HCT116 (cell line): ENCODE measurements at regions not wholly inside any gene's neighbourhood (a gene's known extent, or its start where the extent isn't known, plus 50 kb on each side); places are given as distances from the start of the nearest gene placed in this dataset.
A peak's percentile ranks its signal among the peaks of the same experiment; 100 is the strongest.

Source experiments
- ATAC-seq: fragments of 200-7000 bp; cut with Tn5 transposase; 2 replicates; pipeline ENCODE4 v1.9.1; 2020; ENCODE audit warnings: mild to moderate bottlenecking, moderate library complexity
- BruUV-seq: library from RNA; stranded (reverse); fragments of 400-500 nt; replicated peaks from 2 replicates; lab custom pipeline; 2021; lab: Mats Ljungman, UMichigan
- CTCF ChIA-PET: fragments of 300-600 bp; sonication (Branson Sonifier 250); formaldehyde crosslinking; loops from one replicate; lab custom pipeline; 2021; ENCODE audit warnings: antibody characterized with exemption; lab: Charles Lee
- POLR2A ChIA-PET: fragments of 300-600, 350-600 bp; sonication (Branson Sonifier 250); formaldehyde crosslinking; loops from one replicate; lab custom pipeline; 2021; ENCODE audit warnings: antibody characterized with exemption; lab: Charles Lee
- RAD21 ChIA-PET, 2 experiments: fragments of 300-600 bp; sonication (Branson Sonifier 250); formaldehyde crosslinking; loops; one replicate each; lab custom pipeline; 2023; ENCODE audit warnings: low total read pairs in 2 of 2; ENCODE audit not compliant: uncharacterized antibody in 2 of 2, unreplicated experiment in 2 of 2, low non-redundant PET in 1 of 2; lab: Charles Lee
- DNase-seq: peaks from one replicate; pipeline ENCODE4 v3.0.0-alpha.2; 2010; ENCODE audit warnings: low read depth, low spot score
- H2AFZ ChIP-seq: fragments of 200-600 bp; shearing (Covaris generic), sonication (generic); 2 replicates; pipeline ENCODE4 v1.6.1; 2017; ENCODE audit warnings: low read depth, mixed run types, mixed read lengths, antibody characterized with exemption, low read length; ENCODE audit not compliant: poor library complexity, severe bottlenecking
- H3K27ac ChIP-seq: 2 replicates; pipeline ENCODE4 v1.5.1; 2012; ENCODE audit warnings: low read depth, low read length
- H3K27me3 ChIP-seq: fragments of 200-600 bp; sonication (generic); 2 replicates; pipeline ENCODE4 v1.6.1; 2016; ENCODE audit warnings: mixed run types, low read length, mixed read lengths; ENCODE audit not compliant: insufficient read depth
- H3K36me3 ChIP-seq, 2 experiments: fragments of 200-500 bp in 1 of 2; fragments of 200-600 bp in 1 of 2; sonication (Bioruptor generic) in 1 of 2; sonication (generic) in 1 of 2; 2 replicates each; pipeline versions ENCODE4 v1.5.1 to v1.6.1; 2014 to 2016; ENCODE audit warnings: low read length in 2 of 2, inconsistent platforms in 1 of 2, mixed read lengths in 1 of 2, mixed run types in 1 of 2; ENCODE audit not compliant: insufficient read depth in 2 of 2, control insufficient read depth in 1 of 2
- H3K4me1 ChIP-seq, 2 experiments: fragments of 200-600 bp in 1 of 2; sonication (generic) in 1 of 2; 2 replicates each; pipeline versions ENCODE4 v1.5.1 to v1.6.1; 2012 to 2017; ENCODE audit warnings: low read length in 2 of 2, inconsistent platforms in 1 of 2, mild to moderate bottlenecking in 1 of 2, mixed read lengths in 1 of 2, mixed run types in 1 of 2, moderate library complexity in 1 of 2; ENCODE audit not compliant: insufficient read depth in 2 of 2, control insufficient read depth in 1 of 2
- H3K4me2 ChIP-seq: fragments of 200-600 bp; sonication (generic); 2 replicates; pipeline ENCODE4 v1.6.1; 2017; ENCODE audit warnings: mixed run types, low read length, mixed read lengths
- H3K4me3 ChIP-seq, 2 experiments: fragments of 200-600 bp in 1 of 2; sonication (generic) in 1 of 2; replicated peaks in 1 of 2; 2 replicates each; pipeline ENCODE4 v1.5.1; 2011 to 2016; ENCODE audit warnings: low read length in 2 of 2, control low read depth in 1 of 2, low read depth in 1 of 2, mild to moderate bottlenecking in 1 of 2, mixed read lengths in 1 of 2, mixed run types in 1 of 2
- H3K79me2 ChIP-seq: fragments of 200-600 bp; sonication (generic); 2 replicates; pipeline ENCODE4 v1.6.1; 2017; ENCODE audit warnings: mild to moderate bottlenecking, mixed run types, low read length, moderate library complexity, mixed read lengths; ENCODE audit not compliant: insufficient read depth
- H3K9ac ChIP-seq: fragments of 200-600 bp; sonication (generic); 2 replicates; pipeline ENCODE4 v1.6.1; 2016; ENCODE audit warnings: low read length, mixed read lengths
- H3K9me2 ChIP-seq: fragments of 200-600 bp; sonication (generic), shearing (Covaris generic); 2 replicates; pipeline ENCODE4 v1.6.1; 2017; ENCODE audit warnings: mixed run types, mild to moderate bottlenecking, moderate library complexity; ENCODE audit not compliant: insufficient read depth
- H3K9me3 ChIP-seq, 2 experiments: fragments of 200-500 bp in 1 of 2; fragments of 200-600 bp in 1 of 2; sonication (Bioruptor generic) in 1 of 2; sonication (generic) in 1 of 2; 2 replicates each; pipeline ENCODE4 v1.6.1; 2014 to 2017; ENCODE audit warnings: low read length in 2 of 2, mixed read lengths in 2 of 2, inconsistent platforms in 1 of 2, low read depth in 1 of 2, mild to moderate bottlenecking in 1 of 2, mixed run types in 1 of 2, moderate library complexity in 1 of 2; ENCODE audit not compliant: control insufficient read depth in 1 of 2, insufficient read depth in 1 of 2
- H4K20me1 ChIP-seq: fragments of 200-600 bp; sonication (generic), shearing (Covaris generic); 2 replicates; pipeline ENCODE4 v1.6.1; 2017; ENCODE audit warnings: mixed run types, mild to moderate bottlenecking, moderate library complexity; ENCODE audit not compliant: insufficient read depth
- CEBPB ChIP-seq: IDR thresholded peaks from 2 replicates; pipeline ENCODE4 v1.6.1; 2012; ENCODE audit warnings: low read depth
- EGR1 ChIP-seq: IDR thresholded peaks from 2 replicates; pipeline ENCODE4 v1.6.1; 2012; ENCODE audit warnings: low read depth
- ELF1 ChIP-seq: IDR thresholded peaks from 2 replicates; pipeline ENCODE4 v1.6.1; 2012; ENCODE audit warnings: low read depth, borderline replicate concordance
- EZH2 ChIP-seq: fragments of 200-600 bp; sonication (generic); IDR thresholded peaks from 2 replicates; pipeline ENCODE4 v1.6.1; 2017; ENCODE audit warnings: antibody characterized with exemption, mixed run types
- EZH2phosphoT487 ChIP-seq: fragments of 200-600 bp; IDR thresholded peaks from 2 replicates; pipeline ENCODE4 v1.6.1; 2018; ENCODE audit warnings: antibody characterized with exemption, borderline replicate concordance
- FOSL1 ChIP-seq: IDR thresholded peaks from 2 replicates; pipeline ENCODE4 v1.6.1; 2012; ENCODE audit warnings: low read depth
- JUND ChIP-seq: IDR thresholded peaks from 2 replicates; pipeline ENCODE4 v1.6.1; 2012
- POLR2A ChIP-seq: IDR thresholded peaks from 2 replicates; pipeline ENCODE4 v1.7.0; 2011; ENCODE audit warnings: borderline replicate concordance; ENCODE audit not compliant: insufficient read depth, insufficient read length; ENCODE audit errors: extremely low read depth
- POLR2AphosphoS5 ChIP-seq: IDR thresholded peaks from 2 replicates; pipeline ENCODE4 v1.6.1; 2011; ENCODE audit warnings: mild to moderate bottlenecking, low read depth, low read length, moderate library complexity
- RAD21 ChIP-seq: IDR thresholded peaks from 2 replicates; pipeline ENCODE4 v1.6.1; 2012; ENCODE audit warnings: low read depth, mild to moderate bottlenecking
- SIN3A ChIP-seq: IDR thresholded peaks from 2 replicates; pipeline ENCODE4 v1.6.1; 2012; ENCODE audit warnings: low read depth
- SP1 ChIP-seq: IDR thresholded peaks from 2 replicates; pipeline ENCODE4 v1.6.1; 2012; ENCODE audit warnings: low read depth
- SRF ChIP-seq: IDR thresholded peaks from 2 replicates; pipeline ENCODE4 v1.6.1; 2012; ENCODE audit warnings: low read depth
- TCF7L2 ChIP-seq: IDR thresholded peaks from 2 replicates; pipeline ENCODE4 v1.7.0; 2011; ENCODE audit warnings: borderline replicate concordance, inconsistent platforms; ENCODE audit not compliant: insufficient read depth, insufficient read length; ENCODE audit errors: extremely low read depth
- YY1 ChIP-seq: IDR thresholded peaks from 2 replicates; pipeline ENCODE4 v1.6.1; 2011; ENCODE audit warnings: low read length, low read depth, moderate library complexity, mild to moderate bottlenecking; ENCODE audit not compliant: insufficient replicate concordance; ENCODE audit errors: extremely low read depth
- ZFX ChIP-seq: fragments of 450-650 bp; IDR thresholded peaks from 2 replicates; pipeline ENCODE4 v1.6.1; 2017
- ZNF274 ChIP-seq: fragments of 200-500 bp; sonication (Bioruptor generic); IDR thresholded peaks from 2 replicates; pipeline ENCODE4 v1.6.1; 2014; ENCODE audit warnings: mild to moderate bottlenecking, low read depth, low read length, inconsistent platforms
- intact Hi-C: fragments of 100-400 bp; cut with micrococcal nuclease; formaldehyde crosslinking; loops from 2 replicates; pipeline ENCODE4 v1.10.0; 2022
- TF ChIP-seq, protein P1 (sequence below): IDR thresholded peaks from 2 replicates; pipeline ENCODE4 v1.6.1; 2011; ENCODE audit warnings: mild to moderate bottlenecking, low read length, moderate library complexity; ENCODE audit not compliant: insufficient replicate concordance; ENCODE audit errors: extremely low read depth
- TF ChIP-seq, protein P2 (sequence below): IDR thresholded peaks from 2 replicates; pipeline ENCODE4 v1.6.1; 2012; ENCODE audit warnings: low read depth
- TF ChIP-seq, protein P3 (sequence below): IDR thresholded peaks from 2 replicates; pipeline ENCODE4 v1.6.1; 2012
- TF ChIP-seq, protein P4 (sequence below): IDR thresholded peaks from 2 replicates; pipeline ENCODE4 v1.6.1; 2012
- TF ChIP-seq, protein P5 (sequence below), 3 experiments: fragments of 200-600 bp in 1 of 3; sonication (generic) in 1 of 3; IDR thresholded peaks in 2 of 3; conservative IDR thresholded peaks in 1 of 3; 2 replicates each; pipeline ENCODE4 v1.5.1; 2012 to 2017; ENCODE audit warnings: low read depth in 2 of 3, low read length in 2 of 3, antibody characterized with exemption in 1 of 3, borderline replicate concordance in 1 of 3, control low read depth in 1 of 3, mild to moderate bottlenecking in 1 of 3, mixed read lengths in 1 of 3, mixed run types in 1 of 3, moderate library complexity in 1 of 3; ENCODE audit not compliant: insufficient read depth in 1 of 3

DNA sequence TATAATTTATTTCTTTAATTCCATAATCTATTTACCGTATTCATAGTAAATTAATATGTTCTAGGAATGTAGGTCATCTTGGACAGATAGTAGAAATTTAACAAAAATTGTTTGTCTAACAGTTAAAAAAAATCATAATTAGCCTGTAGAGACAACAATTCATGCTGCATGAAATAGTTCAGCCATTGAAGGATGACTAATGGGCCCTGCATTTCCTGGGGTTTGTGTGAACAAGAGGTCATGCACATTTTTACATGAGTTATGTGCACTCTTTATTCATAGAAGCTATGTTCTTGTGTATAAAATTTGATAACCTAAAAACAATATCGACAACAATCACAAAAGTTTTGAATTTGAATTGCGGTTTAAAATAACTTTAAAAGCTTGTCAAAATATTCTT, 1663.6 kb downstream of the SUCLG1 start:
- ChIA-PET RAD21 (no interaction called here), CTCF (no interaction called here)
- TF ChIP-seq ELF1 (no peak), EZH2phosphoT487 (no peak), ZNF274 (no peak), ZFX (no peak), FOSL1 (peak; percentile 44; the same call in 1 of the 2 replicates), SP1 (peak; percentile 26; the same call in 1 of the 2 replicates), CEBPB (no peak), TCF7L2 (no peak), JUND (peak; percentile 37), POLR2AphosphoS5 (no peak), EZH2 (no peak), SRF (no peak), YY1 (no peak), EGR1 (no peak), POLR2A (no peak), SIN3A (no peak), RAD21 (no peak)
- TF ChIP-seq, protein P1, sequence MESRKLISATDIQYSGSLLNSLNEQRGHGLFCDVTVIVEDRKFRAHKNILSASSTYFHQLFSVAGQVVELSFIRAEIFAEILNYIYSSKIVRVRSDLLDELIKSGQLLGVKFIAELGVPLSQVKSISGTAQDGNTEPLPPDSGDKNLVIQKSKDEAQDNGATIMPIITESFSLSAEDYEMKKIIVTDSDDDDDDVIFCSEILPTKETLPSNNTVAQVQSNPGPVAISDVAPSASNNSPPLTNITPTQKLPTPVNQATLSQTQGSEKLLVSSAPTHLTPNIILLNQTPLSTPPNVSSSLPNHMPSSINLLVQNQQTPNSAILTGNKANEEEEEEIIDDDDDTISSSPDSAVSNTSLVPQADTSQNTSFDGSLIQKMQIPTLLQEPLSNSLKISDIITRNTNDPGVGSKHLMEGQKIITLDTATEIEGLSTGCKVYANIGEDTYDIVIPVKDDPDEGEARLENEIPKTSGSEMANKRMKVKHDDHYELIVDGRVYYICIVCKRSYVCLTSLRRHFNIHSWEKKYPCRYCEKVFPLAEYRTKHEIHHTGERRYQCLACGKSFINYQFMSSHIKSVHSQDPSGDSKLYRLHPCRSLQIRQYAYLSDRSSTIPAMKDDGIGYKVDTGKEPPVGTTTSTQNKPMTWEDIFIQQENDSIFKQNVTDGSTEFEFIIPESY: no peak
- TF ChIP-seq, protein P2, sequence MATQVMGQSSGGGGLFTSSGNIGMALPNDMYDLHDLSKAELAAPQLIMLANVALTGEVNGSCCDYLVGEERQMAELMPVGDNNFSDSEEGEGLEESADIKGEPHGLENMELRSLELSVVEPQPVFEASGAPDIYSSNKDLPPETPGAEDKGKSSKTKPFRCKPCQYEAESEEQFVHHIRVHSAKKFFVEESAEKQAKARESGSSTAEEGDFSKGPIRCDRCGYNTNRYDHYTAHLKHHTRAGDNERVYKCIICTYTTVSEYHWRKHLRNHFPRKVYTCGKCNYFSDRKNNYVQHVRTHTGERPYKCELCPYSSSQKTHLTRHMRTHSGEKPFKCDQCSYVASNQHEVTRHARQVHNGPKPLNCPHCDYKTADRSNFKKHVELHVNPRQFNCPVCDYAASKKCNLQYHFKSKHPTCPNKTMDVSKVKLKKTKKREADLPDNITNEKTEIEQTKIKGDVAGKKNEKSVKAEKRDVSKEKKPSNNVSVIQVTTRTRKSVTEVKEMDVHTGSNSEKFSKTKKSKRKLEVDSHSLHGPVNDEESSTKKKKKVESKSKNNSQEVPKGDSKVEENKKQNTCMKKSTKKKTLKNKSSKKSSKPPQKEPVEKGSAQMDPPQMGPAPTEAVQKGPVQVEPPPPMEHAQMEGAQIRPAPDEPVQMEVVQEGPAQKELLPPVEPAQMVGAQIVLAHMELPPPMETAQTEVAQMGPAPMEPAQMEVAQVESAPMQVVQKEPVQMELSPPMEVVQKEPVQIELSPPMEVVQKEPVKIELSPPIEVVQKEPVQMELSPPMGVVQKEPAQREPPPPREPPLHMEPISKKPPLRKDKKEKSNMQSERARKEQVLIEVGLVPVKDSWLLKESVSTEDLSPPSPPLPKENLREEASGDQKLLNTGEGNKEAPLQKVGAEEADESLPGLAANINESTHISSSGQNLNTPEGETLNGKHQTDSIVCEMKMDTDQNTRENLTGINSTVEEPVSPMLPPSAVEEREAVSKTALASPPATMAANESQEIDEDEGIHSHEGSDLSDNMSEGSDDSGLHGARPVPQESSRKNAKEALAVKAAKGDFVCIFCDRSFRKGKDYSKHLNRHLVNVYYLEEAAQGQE: no peak
- TF ChIP-seq, protein P3, sequence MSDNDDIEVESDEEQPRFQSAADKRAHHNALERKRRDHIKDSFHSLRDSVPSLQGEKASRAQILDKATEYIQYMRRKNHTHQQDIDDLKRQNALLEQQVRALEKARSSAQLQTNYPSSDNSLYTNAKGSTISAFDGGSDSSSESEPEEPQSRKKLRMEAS: no peak
- TF ChIP-seq, protein P4, sequence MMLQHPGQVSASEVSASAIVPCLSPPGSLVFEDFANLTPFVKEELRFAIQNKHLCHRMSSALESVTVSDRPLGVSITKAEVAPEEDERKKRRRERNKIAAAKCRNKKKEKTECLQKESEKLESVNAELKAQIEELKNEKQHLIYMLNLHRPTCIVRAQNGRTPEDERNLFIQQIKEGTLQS: no peak
- TF ChIP-seq, protein P5, sequence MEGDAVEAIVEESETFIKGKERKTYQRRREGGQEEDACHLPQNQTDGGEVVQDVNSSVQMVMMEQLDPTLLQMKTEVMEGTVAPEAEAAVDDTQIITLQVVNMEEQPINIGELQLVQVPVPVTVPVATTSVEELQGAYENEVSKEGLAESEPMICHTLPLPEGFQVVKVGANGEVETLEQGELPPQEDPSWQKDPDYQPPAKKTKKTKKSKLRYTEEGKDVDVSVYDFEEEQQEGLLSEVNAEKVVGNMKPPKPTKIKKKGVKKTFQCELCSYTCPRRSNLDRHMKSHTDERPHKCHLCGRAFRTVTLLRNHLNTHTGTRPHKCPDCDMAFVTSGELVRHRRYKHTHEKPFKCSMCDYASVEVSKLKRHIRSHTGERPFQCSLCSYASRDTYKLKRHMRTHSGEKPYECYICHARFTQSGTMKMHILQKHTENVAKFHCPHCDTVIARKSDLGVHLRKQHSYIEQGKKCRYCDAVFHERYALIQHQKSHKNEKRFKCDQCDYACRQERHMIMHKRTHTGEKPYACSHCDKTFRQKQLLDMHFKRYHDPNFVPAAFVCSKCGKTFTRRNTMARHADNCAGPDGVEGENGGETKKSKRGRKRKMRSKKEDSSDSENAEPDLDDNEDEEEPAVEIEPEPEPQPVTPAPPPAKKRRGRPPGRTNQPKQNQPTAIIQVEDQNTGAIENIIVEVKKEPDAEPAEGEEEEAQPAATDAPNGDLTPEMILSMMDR (IDR thresholded peaks at IDR 0.05 in 2 of 3, conservative IDR thresholded peaks at IDR 0.05 in 1 of 3; ENCODE audit: borderline replicate concordance in 1 of 3, insufficient read depth in 1 of 3, low read depth in 2 of 3, low read length in 2 of 3): no peak

More for the DNA sequence above, 1663.6 kb downstream of the SUCLG1 start:
- Histone ChIP-seq H3K9me3 (no peaks in the 10 kb centered on the region), H3K27ac (no peak overlapping the region), H3K9me2 (no peaks in the 10 kb centered on the region), H2AFZ (peak overlapping the region; percentile 67), H3K9ac (no peak overlapping the region), H4K20me1 (no peaks in the 10 kb centered on the region), H3K4me2 (peak overlapping the region; percentile 49), H3K4me1 (peaks cover 7 to 18% of the 10 kb centered on the region in 2 experiments; a peak in 3 of 4 replicates), H3K79me2 (no peaks in the 10 kb centered on the region), H3K36me3 (no peaks in the 10 kb centered on the region), H3K4me3 (no peak overlapping the region), H3K27me3 (no peaks in the 10 kb centered on the region)
- POLR2A ChIA-PET: no interaction called here
- no TSS peak for BruUV-seq
- peak; percentile 60 for ATAC-seq
- intact Hi-C loops: no loop called here
- DNase-seq: peak; percentile 18
